ENCODE measurements at regions not wholly inside any gene's neighbourhood (a gene's known extent, or its start where the extent isn't known, plus 50 kb on each side); places are given as distances from the start of the nearest gene placed in this dataset.

- DNase-seq (ENCODE audit: extremely low read depth in 1 of 4, low spot score in 3 of 4): no peak
- Histone ChIP-seq H3K27ac (ENCODE audit: extremely low read depth, low read depth, low read length) (no peak overlapping the region), H3K36me3 (ENCODE audit: control insufficient read depth, insufficient read depth, low read length) (no peaks in the 10 kb centered on the region), H3K79me2 (ENCODE audit: control insufficient read depth, insufficient read depth, low read length) (no peaks in the 10 kb centered on the region), H4K20me1 (replicated peaks; ENCODE audit: control insufficient read depth, insufficient read depth, low read length) (no peaks in the 10 kb centered on the region), H3K4me1 (replicated peaks in 1 of 2; ENCODE audit: control insufficient read depth in 2 of 2, insufficient read depth in 2 of 2, low read length in 2 of 2) (no peaks in the 10 kb centered on the region), H3K9me1 (ENCODE audit: control insufficient read depth, insufficient read depth, low read length) (no peaks in the 10 kb centered on the region), H3K27me3 (ENCODE audit: control insufficient read depth in 2 of 2, insufficient read depth in 2 of 2, low read length in 2 of 2) (no peaks in the 10 kb centered on the region), H3K9me3 (replicated peaks; ENCODE audit: control insufficient read depth, insufficient read depth, low read depth, low read length) (no peaks in the 10 kb centered on the region), H2AFZ (ENCODE audit: low read depth, low read length) (no peak overlapping the region), H3K4me2 (ENCODE audit: insufficient read depth, low read length) (no peak overlapping the region), H3K4me3 (no peak overlapping the region), H3K9ac (ENCODE audit: insufficient read depth in 1 of 2, low read depth in 2 of 2, low read length in 2 of 2) (no peak overlapping the region)
- POLR2A ChIA-PET: no interaction called here
- in situ Hi-C loops (cut with MboI) (no loop called here), intact Hi-C loops (cut with micrococcal nuclease) (no loop called here)
- CTCF ChIA-PET (ENCODE audit: low intra/inter-chr PET ratio): no interaction called here
- no peak for FAIRE-seq
- ATAC-seq: no peak
- no peak for TF ChIP-seq ASH1L (IDR thresholded peaks at IDR 0.05; ENCODE audit: borderline replicate concordance, low read depth, partially characterized antibody)
- no peak for TF ChIP-seq CUX1 (CRISPR knock-in tag; IDR thresholded peaks at IDR 0.05)
- no peak for TF ChIP-seq SOX6 (IDR thresholded peaks at IDR 0.05)
- no peak for TF ChIP-seq ESRRB (CRISPR knock-in tag; IDR thresholded peaks at IDR 0.05; ENCODE audit: borderline replicate concordance)
- TF ChIP-seq CREB1 (IDR thresholded peaks at IDR 0.05): no peak
- TF ChIP-seq CREB1 (CRISPR knock-in tag; IDR thresholded peaks at IDR 0.05): no peak
- BruUV-seq (replicated peaks): no TSS peak
- 0% methylated on average over 2 of the region's 2 CpGs for WGBS (ENCODE audit: insufficient coverage, low coverage, missing lambda C conversion rate)
Observed at GRCh38 chr12:41959271-41959670, 185.4 kb downstream of the GXYLT1 start.

All from K562 (cell line).